ENCODE measurements at regions not wholly inside any gene's neighbourhood (a gene's known extent, or its start where the extent isn't known, plus 50 kb on each side); places are given as distances from the start of the nearest gene placed in this dataset.

GRCh38 chr20:22248051-22248667 lies 336.2 kb downstream of the FOXA2 start:
- CTCF ChIA-PET (ENCODE audit: partially characterized antibody), result interaction anchor here (0.6 to 1.4 kb wide), 13 partner anchors 10 to 530 kb away, joined by 3 to 4 read pairs (median 4); no protein-coding TSS in a partner anchor
- FAIRE-seq, result peak; percentile 65
- peak in 1 of 2 experiments; percentile 61 for DNase-seq (ENCODE audit: low read depth in 1 of 2, low spot score in 2 of 2)

More at GRCh38 chr20:22248051-22248667, 336.2 kb downstream of the FOXA2 start:
- Histone ChIP-seq H3K4me2 (ENCODE audit: insufficient read depth in 1 of 2, low read depth in 2 of 2, low read length in 2 of 2) (no peak overlapping the region), H3K9ac (replicated peaks in 1 of 4; ENCODE audit: extremely low read depth in 1 of 4, low read depth in 3 of 4, low read length in 3 of 4) (no peak overlapping the region), H2AFZ (ENCODE audit: low read length) (no peak overlapping the region), H4K8ac (ENCODE audit: extremely low read depth, insufficient read depth, low read length) (no peak overlapping the region), H2BK120ac (replicated peaks; ENCODE audit: low read depth, low read length) (no peak overlapping the region), H3K23ac (ENCODE audit: insufficient read length) (no peak overlapping the region), H3K27ac (ENCODE audit: low read depth, low read length) (no peak overlapping the region), H3K14ac (ENCODE audit: insufficient read length) (no peak overlapping the region), H2BK15ac (ENCODE audit: low read length) (no peak overlapping the region), H3K4ac (replicated peaks; ENCODE audit: insufficient read length, low read depth, low read length) (no peak overlapping the region), H2BK5ac (ENCODE audit: low read depth, low read length) (no peak overlapping the region), H4K5ac (ENCODE audit: insufficient read length, low read depth, low read length) (no peak overlapping the region), H3K56ac (replicated peaks; ENCODE audit: insufficient read length, low read depth, low read length) (no peak overlapping the region), H3K36me3 (ENCODE audit: control insufficient read depth in 2 of 4, insufficient read depth in 4 of 4, low read length in 3 of 4) (no peaks in the 10 kb centered on the region), H3K9me3 (ENCODE audit: insufficient read depth in 2 of 2, low read depth in 1 of 2, low read length in 1 of 2) (no peaks in the 10 kb centered on the region), H2BK12ac (ENCODE audit: low read depth, low read length) (no peak overlapping the region), H3K4me3 (ENCODE audit: extremely low read depth in 1 of 4, insufficient read depth in 2 of 4, low read depth in 3 of 4, low read length in 4 of 4) (no peak overlapping the region), H3K23me2 (ENCODE audit: low read depth, low read length) (no peaks in the 10 kb centered on the region), H3K27me3 (replicated peaks in 1 of 4; ENCODE audit: control insufficient read depth in 3 of 4, extremely low read depth in 1 of 4, insufficient read depth in 3 of 4, low read length in 3 of 4) (no peaks in the 10 kb centered on the region), H3K18ac (ENCODE audit: extremely low read depth, low read length) (no peak overlapping the region), H4K91ac (replicated peaks; ENCODE audit: insufficient read length, low read length) (no peak overlapping the region), H3K79me1 (ENCODE audit: low read depth, low read length) (no peaks in the 10 kb centered on the region), H3K4me1 (replicated peaks in 1 of 4; ENCODE audit: control insufficient read depth in 3 of 4, insufficient read depth in 4 of 4, low read length in 3 of 4) (no peaks in the 10 kb centered on the region), H2AK5ac (ENCODE audit: low read depth, low read length) (no peak overlapping the region), H4K20me1 (replicated peaks in 1 of 2; ENCODE audit: control insufficient read depth in 1 of 2, insufficient read depth in 2 of 2, low read length in 2 of 2) (no peaks in the 10 kb centered on the region), H3K79me2 (ENCODE audit: control insufficient read depth in 1 of 2, insufficient read depth in 2 of 2, low read length in 2 of 2) (no peaks in the 10 kb centered on the region), H2BK20ac (ENCODE audit: low read length) (no peak overlapping the region)
- TF ChIP-seq CTCF (IDR thresholded peaks at IDR 0.05; ENCODE audit: control extremely low read depth in 1 of 3, insufficient read depth in 1 of 3, low read depth in 1 of 3, low read length in 3 of 3) (peak; percentile 31 to 72 (median 63)), TAF7 (optimal IDR thresholded peaks at IDR 0.05; ENCODE audit: borderline replicate concordance, low read depth, low read length) (no peak), RAD21 (IDR thresholded peaks at IDR 0.05 in 1 of 2, conservative IDR thresholded peaks at IDR 0.05 in 1 of 2; ENCODE audit: low read depth in 2 of 2, low read length in 2 of 2) (peak; percentile 81 to 83)
- POLR2A ChIA-PET (ENCODE audit: partially characterized antibody), result no interaction called here
- WGBS, 2 experiments (ENCODE audit: extremely low coverage in 1 of 2, insufficient coverage in 1 of 2, insufficient read length in 1 of 2, insufficient replicate concordance in 2 of 2, low coverage in 1 of 2, low lambda C conversion rate in 2 of 2, missing lambda C conversion rate in 1 of 2), result 44% methylated on average over 5 of the region's 5 CpGs; no CpG with 5 or more reads in 1 of the 2 experiments

Data from H1 (cell line).